WTC11 (cell line): ENCODE measurements at regions not wholly inside any gene's neighbourhood (a gene's known extent, or its start where the extent isn't known, plus 50 kb on each side); places are given as distances from the start of the nearest gene placed in this dataset.

Source experiments
- ATAC-seq: fragments of 200-7000 bp; cut with Tn5 transposase; 2 replicates; pipeline ENCODE4 v1.10.0; 2021; ENCODE audit warnings: mild to moderate bottlenecking, moderate library complexity
- CTCF ChIA-PET: fragments of 300-600 bp; sonication (Branson Sonifier 250); formaldehyde crosslinking; loops from one replicate; lab custom pipeline; 2021; ENCODE audit warnings: antibody characterized with exemption; lab: Charles Lee
- POLR2A ChIA-PET: fragments of 350-600 bp; sonication (Branson Sonifier 250); formaldehyde crosslinking; loops from one replicate; lab custom pipeline; 2021; ENCODE audit warnings: antibody characterized with exemption; lab: Charles Lee
- DNase-seq: peaks from one replicate; pipeline ENCODE4 v3.0.0; 2021; ENCODE audit warnings: low spot score
- H3K27ac Mint-ChIP-seq: 2 replicates; pipeline ENCODE4 v1.8.0; 2021; ENCODE audit warnings: mixed read lengths
- H3K27me3 Mint-ChIP-seq: 2 replicates; pipeline ENCODE4 v1.8.0; 2021; ENCODE audit warnings: low read depth, mild to moderate bottlenecking, moderate library complexity, mixed read lengths
- H3K36me3 Mint-ChIP-seq: 2 replicates; pipeline ENCODE4 v1.8.0; 2021; ENCODE audit warnings: mixed read lengths
- H3K4me1 Mint-ChIP-seq: 2 replicates; pipeline ENCODE4 v1.8.0; 2022; ENCODE audit warnings: mixed read lengths
- H3K4me3 Mint-ChIP-seq: 2 replicates; pipeline ENCODE4 v1.8.0; 2021; ENCODE audit warnings: mild to moderate bottlenecking, moderate library complexity, mixed read lengths
- H3K9me3 Mint-ChIP-seq: 2 replicates; pipeline ENCODE4 v1.8.0; 2021; ENCODE audit warnings: mixed read lengths
- ESRRA ChIP-seq: sonication (generic); formaldehyde crosslinking; IDR thresholded peaks from 2 replicates; pipeline ENCODE4 v1.8.1; 2022; ENCODE audit warnings: mild to moderate bottlenecking, missing genetic modification reagents, borderline replicate concordance
- GTF2I ChIP-seq: fragments of 250-450 bp; sonication (Bioruptor Pico); conservative IDR thresholded peaks from 2 replicates; pipeline ENCODE4 v1.4.0; 2021; ENCODE audit warnings: mild to moderate bottlenecking
- HMGA2 ChIP-seq: fragments of 250-450 bp; sonication (Bioruptor Pico); IDR thresholded peaks from 2 replicates; pipeline ENCODE4 v1.4.0; 2021; ENCODE audit warnings: mild to moderate bottlenecking, moderate library complexity
- IRF2 ChIP-seq: sonication (generic); formaldehyde crosslinking; IDR thresholded peaks from 2 replicates; pipeline ENCODE4 v1.8.0; 2022; ENCODE audit warnings: low read depth, missing genetic modification reagents, borderline replicate concordance
- NFATC4 ChIP-seq: fragments of 250-450 bp; sonication (Bioruptor Pico); IDR thresholded peaks from 2 replicates; pipeline ENCODE4 v1.9.0; 2021; ENCODE audit warnings: mild to moderate bottlenecking
- NR1H2 ChIP-seq: sonication (generic); formaldehyde crosslinking; IDR thresholded peaks from 2 replicates; pipeline ENCODE4 v1.9.0; 2021; ENCODE audit warnings: mild to moderate bottlenecking, moderate library complexity, missing genetic modification reagents
- TCF7 ChIP-seq: sonication (generic); formaldehyde crosslinking; IDR thresholded peaks from 2 replicates; pipeline ENCODE4 v1.8.0; 2022; ENCODE audit warnings: mild to moderate bottlenecking, low read depth, missing genetic modification reagents, moderate library complexity
- TP53 ChIP-seq: sonication (generic); formaldehyde crosslinking; IDR thresholded peaks from 2 replicates; pipeline ENCODE4 v1.8.1; 2023; ENCODE audit warnings: mild to moderate bottlenecking, missing genetic modification reagents
- ZNF121 ChIP-seq: sonication (generic); formaldehyde crosslinking; IDR thresholded peaks from 2 replicates; pipeline ENCODE4 v1.8.0; 2023; ENCODE audit warnings: missing genetic modification reagents
- TF ChIP-seq, protein P1 (sequence below): sonication (generic); formaldehyde crosslinking; IDR thresholded peaks from 2 replicates; pipeline ENCODE4 v1.8.0; 2023; ENCODE audit warnings: missing genetic modification reagents
- TF ChIP-seq, protein P2 (sequence below): fragments of 250-450 bp; sonication (Bioruptor Pico); conservative IDR thresholded peaks from 2 replicates; pipeline ENCODE4 v1.9.0; 2021; ENCODE audit warnings: mild to moderate bottlenecking
- TF ChIP-seq, protein P3 (sequence below): sonication (generic); formaldehyde crosslinking; IDR thresholded peaks from 2 replicates; pipeline ENCODE4 v1.8.1; 2022; ENCODE audit warnings: mild to moderate bottlenecking, missing genetic modification reagents, moderate library complexity, borderline replicate concordance
- TF ChIP-seq, protein P4 (sequence below): sonication (generic); formaldehyde crosslinking; IDR thresholded peaks from 2 replicates; pipeline ENCODE4 v1.8.1; 2022; ENCODE audit warnings: mild to moderate bottlenecking, moderate library complexity, missing genetic modification reagents
- TF ChIP-seq, protein P5 (sequence below): sonication (generic); formaldehyde crosslinking; IDR thresholded peaks from 2 replicates; pipeline ENCODE4 v1.8.1; 2023; ENCODE audit warnings: mild to moderate bottlenecking, missing genetic modification reagents
- TF ChIP-seq, protein P6 (sequence below): fragments of 200-600 bp; IDR thresholded peaks from 2 replicates; pipeline ENCODE4 v1.8.0; 2022; ENCODE audit warnings: antibody characterized with exemption
- TF ChIP-seq, protein P7 (sequence below): sonication (generic); formaldehyde crosslinking; IDR thresholded peaks from 2 replicates; pipeline ENCODE4 v1.8.0; 2022; ENCODE audit warnings: mild to moderate bottlenecking, missing genetic modification reagents

DNA sequence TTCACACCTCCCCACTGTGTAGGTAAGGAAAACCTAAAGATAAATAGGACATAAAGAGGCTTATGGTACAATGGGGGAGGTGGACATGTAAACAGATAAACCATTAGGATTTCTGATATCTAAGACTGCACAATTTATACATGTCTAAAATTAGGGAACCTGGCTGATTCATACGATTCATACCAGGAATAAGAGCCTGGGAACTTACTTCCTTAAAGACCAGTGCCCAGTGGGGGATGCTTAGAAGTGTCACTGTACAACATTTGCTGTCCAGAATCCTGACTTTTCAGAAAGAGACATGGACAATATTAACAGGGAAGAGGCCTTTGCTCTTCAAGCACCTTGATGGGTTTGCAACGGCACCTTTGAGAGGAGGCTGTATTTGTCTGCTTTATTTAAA lies 116.8 kb upstream of the KIT start (continued):
- TF ChIP-seq, protein P1, sequence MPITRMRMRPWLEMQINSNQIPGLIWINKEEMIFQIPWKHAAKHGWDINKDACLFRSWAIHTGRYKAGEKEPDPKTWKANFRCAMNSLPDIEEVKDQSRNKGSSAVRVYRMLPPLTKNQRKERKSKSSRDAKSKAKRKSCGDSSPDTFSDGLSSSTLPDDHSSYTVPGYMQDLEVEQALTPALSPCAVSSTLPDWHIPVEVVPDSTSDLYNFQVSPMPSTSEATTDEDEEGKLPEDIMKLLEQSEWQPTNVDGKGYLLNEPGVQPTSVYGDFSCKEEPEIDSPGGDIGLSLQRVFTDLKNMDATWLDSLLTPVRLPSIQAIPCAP (CRISPR knock-in tag): no peak
- no peak for TF ChIP-seq HMGA2
- TF ChIP-seq, protein P2, sequence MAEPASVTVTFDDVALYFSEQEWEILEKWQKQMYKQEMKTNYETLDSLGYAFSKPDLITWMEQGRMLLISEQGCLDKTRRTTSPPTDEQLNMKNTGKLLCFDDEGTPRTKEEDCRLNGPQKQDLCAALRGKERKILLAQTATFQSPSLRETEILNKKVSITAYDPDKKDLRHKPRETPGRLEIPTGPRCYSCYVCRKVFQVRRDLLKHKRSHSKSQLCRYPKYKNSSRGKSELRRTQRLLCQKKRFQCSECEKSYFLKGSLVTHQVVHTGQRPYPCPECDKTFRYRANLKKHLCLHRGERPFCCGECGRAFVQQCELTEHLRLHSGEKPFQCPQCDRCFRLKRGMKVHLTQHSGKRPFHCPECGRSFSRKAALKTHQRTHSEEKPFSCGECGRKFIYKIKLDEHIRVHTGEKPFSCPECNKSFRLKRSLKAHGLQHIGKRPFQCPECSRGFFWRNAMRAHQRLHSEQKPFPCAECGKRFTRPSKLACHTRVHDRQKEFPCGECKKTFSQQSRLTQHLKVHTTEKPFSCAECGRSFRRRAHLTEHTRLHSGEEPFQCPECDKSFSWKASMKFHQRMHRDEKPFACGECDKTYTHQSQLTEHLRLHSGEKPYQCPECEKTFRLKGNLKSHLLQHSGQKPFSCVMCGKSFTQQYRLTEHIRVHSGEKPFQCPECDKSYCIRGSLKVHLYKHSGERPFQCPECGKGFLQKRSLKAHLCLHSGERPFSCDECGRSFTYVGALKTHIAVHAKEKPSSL: no peak
- TF ChIP-seq, protein P3, sequence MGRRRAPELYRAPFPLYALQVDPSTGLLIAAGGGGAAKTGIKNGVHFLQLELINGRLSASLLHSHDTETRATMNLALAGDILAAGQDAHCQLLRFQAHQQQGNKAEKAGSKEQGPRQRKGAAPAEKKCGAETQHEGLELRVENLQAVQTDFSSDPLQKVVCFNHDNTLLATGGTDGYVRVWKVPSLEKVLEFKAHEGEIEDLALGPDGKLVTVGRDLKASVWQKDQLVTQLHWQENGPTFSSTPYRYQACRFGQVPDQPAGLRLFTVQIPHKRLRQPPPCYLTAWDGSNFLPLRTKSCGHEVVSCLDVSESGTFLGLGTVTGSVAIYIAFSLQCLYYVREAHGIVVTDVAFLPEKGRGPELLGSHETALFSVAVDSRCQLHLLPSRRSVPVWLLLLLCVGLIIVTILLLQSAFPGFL (CRISPR knock-in tag): no peak
- TF ChIP-seq NR1H2 (CRISPR knock-in tag): no peak
- no peak for TF ChIP-seq NFATC4 (CRISPR knock-in tag)
- TF ChIP-seq, protein P4, sequence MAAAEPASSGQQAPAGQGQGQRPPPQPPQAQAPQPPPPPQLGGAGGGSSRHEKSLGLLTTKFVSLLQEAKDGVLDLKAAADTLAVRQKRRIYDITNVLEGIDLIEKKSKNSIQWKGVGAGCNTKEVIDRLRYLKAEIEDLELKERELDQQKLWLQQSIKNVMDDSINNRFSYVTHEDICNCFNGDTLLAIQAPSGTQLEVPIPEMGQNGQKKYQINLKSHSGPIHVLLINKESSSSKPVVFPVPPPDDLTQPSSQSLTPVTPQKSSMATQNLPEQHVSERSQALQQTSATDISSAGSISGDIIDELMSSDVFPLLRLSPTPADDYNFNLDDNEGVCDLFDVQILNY (CRISPR knock-in tag): no peak
- TF ChIP-seq, all 79 proteins: peak for 0

DNA sequence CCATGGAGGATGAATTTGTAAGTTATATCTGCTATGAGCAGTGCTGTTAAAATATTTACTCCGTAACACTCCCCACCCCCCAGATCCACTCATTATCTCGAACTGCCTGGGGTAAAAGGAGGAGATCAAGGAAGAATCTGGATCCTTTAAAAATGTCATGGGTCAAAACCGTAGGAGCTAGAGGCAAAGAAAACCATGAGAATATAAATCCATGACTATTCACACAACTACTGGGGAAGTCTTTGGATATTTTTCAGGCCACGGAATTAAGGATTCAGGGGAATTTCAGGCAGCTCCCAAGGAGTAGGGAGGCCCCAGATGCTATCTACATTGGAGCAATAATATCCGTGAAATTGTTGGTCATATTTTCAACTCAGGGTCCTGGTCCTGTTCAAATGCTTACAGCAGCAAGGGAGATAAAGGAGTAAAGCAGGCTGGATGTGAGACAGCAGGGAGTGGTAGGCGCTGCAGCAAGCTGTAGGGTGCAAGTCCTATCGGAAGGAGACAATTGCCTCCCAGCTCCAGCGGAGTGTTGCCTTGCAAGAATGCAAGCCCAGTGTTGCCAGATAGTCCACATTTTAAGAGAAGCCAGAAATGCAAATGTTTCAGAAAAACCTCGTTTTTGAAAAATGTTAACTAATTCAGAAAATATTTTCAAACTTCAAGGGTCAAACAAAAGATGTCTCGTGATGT lies 116.2 kb upstream of the KIT start:
- Mint-ChIP-seq H3K27me3 (no peaks in the 10 kb centered on the region), H3K4me1 (peaks cover 37% of the 10 kb centered on the region), H3K27ac (no peak overlapping the region), H3K9me3 (no peaks in the 10 kb centered on the region), H3K36me3 (no peaks in the 10 kb centered on the region), H3K4me3 (no peak overlapping the region)
- ChIA-PET POLR2A (interaction anchor here (0.6 kb wide), 1 partner anchor 87 kb away, joined by 3 read pairs; no protein-coding TSS in a partner anchor), CTCF (interaction anchor here (0.8 to 1.2 kb wide), 3 partner anchors 15 to 420 kb away, joined by 3 read pairs; no protein-coding TSS in a partner anchor)
- no peak for TF ChIP-seq TP53 (CRISPR knock-in tag)
- no peak for TF ChIP-seq IRF2
- no peak for TF ChIP-seq TCF7 (CRISPR knock-in tag)
- no peak for TF ChIP-seq GTF2I (CRISPR knock-in tag)
- TF ChIP-seq, protein P5, sequence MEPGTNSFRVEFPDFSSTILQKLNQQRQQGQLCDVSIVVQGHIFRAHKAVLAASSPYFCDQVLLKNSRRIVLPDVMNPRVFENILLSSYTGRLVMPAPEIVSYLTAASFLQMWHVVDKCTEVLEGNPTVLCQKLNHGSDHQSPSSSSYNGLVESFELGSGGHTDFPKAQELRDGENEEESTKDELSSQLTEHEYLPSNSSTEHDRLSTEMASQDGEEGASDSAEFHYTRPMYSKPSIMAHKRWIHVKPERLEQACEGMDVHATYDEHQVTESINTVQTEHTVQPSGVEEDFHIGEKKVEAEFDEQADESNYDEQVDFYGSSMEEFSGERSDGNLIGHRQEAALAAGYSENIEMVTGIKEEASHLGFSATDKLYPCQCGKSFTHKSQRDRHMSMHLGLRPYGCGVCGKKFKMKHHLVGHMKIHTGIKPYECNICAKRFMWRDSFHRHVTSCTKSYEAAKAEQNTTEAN (CRISPR knock-in tag): no peak
- no peak for TF ChIP-seq ZNF121 (CRISPR knock-in tag)
- TF ChIP-seq, protein P6, sequence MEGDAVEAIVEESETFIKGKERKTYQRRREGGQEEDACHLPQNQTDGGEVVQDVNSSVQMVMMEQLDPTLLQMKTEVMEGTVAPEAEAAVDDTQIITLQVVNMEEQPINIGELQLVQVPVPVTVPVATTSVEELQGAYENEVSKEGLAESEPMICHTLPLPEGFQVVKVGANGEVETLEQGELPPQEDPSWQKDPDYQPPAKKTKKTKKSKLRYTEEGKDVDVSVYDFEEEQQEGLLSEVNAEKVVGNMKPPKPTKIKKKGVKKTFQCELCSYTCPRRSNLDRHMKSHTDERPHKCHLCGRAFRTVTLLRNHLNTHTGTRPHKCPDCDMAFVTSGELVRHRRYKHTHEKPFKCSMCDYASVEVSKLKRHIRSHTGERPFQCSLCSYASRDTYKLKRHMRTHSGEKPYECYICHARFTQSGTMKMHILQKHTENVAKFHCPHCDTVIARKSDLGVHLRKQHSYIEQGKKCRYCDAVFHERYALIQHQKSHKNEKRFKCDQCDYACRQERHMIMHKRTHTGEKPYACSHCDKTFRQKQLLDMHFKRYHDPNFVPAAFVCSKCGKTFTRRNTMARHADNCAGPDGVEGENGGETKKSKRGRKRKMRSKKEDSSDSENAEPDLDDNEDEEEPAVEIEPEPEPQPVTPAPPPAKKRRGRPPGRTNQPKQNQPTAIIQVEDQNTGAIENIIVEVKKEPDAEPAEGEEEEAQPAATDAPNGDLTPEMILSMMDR: no peak
- DNase-seq (no peak), ATAC-seq (no peak)

DNA sequence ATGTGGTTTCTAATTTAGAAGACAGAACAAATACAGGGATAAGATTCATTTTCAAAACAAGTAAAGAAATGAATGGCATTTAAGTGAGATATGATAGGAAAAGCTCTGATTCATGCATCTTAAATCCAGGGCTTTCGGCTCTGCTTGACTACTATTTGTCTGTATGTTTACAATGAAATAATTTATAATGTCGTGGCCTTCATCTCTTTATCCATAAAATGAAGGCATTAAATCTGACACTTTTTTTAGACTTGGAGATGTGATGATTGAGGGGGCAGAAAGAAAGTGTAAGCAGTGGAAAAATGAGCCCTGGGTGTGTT lies 115.7 kb upstream of the KIT start:
- Mint-ChIP-seq H3K9me3 (no peaks in the 10 kb centered on the region), H3K4me3 (no peak overlapping the region), H3K4me1 (peaks cover 37% of the 10 kb centered on the region), H3K27me3 (no peaks in the 10 kb centered on the region), H3K36me3 (no peaks in the 10 kb centered on the region), H3K27ac (no peak overlapping the region)
- ChIA-PET CTCF (interaction anchor here (0.8 to 1.0 kb wide), 2 partner anchors 16 to 419 kb away, joined by 3 read pairs; no protein-coding TSS in a partner anchor), POLR2A (no interaction called here)
- DNase-seq (no peak), ATAC-seq (no peak)
- no peak for TF ChIP-seq NR1H2 (CRISPR knock-in tag)
- no peak for TF ChIP-seq ESRRA (CRISPR knock-in tag)
- TF ChIP-seq, protein P7, sequence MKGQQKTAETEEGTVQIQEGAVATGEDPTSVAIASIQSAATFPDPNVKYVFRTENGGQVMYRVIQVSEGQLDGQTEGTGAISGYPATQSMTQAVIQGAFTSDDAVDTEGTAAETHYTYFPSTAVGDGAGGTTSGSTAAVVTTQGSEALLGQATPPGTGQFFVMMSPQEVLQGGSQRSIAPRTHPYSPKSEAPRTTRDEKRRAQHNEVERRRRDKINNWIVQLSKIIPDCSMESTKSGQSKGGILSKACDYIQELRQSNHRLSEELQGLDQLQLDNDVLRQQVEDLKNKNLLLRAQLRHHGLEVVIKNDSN (CRISPR knock-in tag): no peak
